HCT116 (cell line): ENCODE measurements at regions not wholly inside any gene's neighbourhood (a gene's known extent, or its start where the extent isn't known, plus 50 kb on each side); places are given as distances from the start of the nearest gene placed in this dataset.

ENCODE experiments used
- ATAC-seq: fragments of 200-7000 bp; cut with Tn5 transposase; 2 replicates; pipeline ENCODE4 v1.9.1; 2020; ENCODE audit warnings: mild to moderate bottlenecking, moderate library complexity
- BruUV-seq: library from RNA; stranded (reverse); fragments of 400-500 nt; replicated peaks from 2 replicates; lab custom pipeline; 2021; lab: Mats Ljungman, UMichigan
- CTCF ChIA-PET: fragments of 300-600 bp; sonication (Branson Sonifier 250); formaldehyde crosslinking; loops from one replicate; lab custom pipeline; 2021; ENCODE audit warnings: antibody characterized with exemption; lab: Charles Lee
- POLR2A ChIA-PET: fragments of 300-600, 350-600 bp; sonication (Branson Sonifier 250); formaldehyde crosslinking; loops from one replicate; lab custom pipeline; 2021; ENCODE audit warnings: antibody characterized with exemption; lab: Charles Lee
- RAD21 ChIA-PET, 2 experiments: fragments of 300-600 bp; sonication (Branson Sonifier 250); formaldehyde crosslinking; loops; one replicate each; lab custom pipeline; 2023; ENCODE audit warnings: low total read pairs in 2 of 2; ENCODE audit not compliant: uncharacterized antibody in 2 of 2, unreplicated experiment in 2 of 2, low non-redundant PET in 1 of 2; lab: Charles Lee
- DNase-seq: peaks from one replicate; pipeline ENCODE4 v3.0.0-alpha.2; 2010; ENCODE audit warnings: low read depth, low spot score
- H2AFZ ChIP-seq: fragments of 200-600 bp; shearing (Covaris generic), sonication (generic); 2 replicates; pipeline ENCODE4 v1.6.1; 2017; ENCODE audit warnings: low read depth, mixed run types, mixed read lengths, antibody characterized with exemption, low read length; ENCODE audit not compliant: poor library complexity, severe bottlenecking
- H3K27ac ChIP-seq: 2 replicates; pipeline ENCODE4 v1.5.1; 2012; ENCODE audit warnings: low read depth, low read length
- H3K27me3 ChIP-seq: fragments of 200-600 bp; sonication (generic); 2 replicates; pipeline ENCODE4 v1.6.1; 2016; ENCODE audit warnings: mixed run types, low read length, mixed read lengths; ENCODE audit not compliant: insufficient read depth
- H3K36me3 ChIP-seq, 2 experiments: fragments of 200-500 bp in 1 of 2; fragments of 200-600 bp in 1 of 2; sonication (Bioruptor generic) in 1 of 2; sonication (generic) in 1 of 2; 2 replicates each; pipeline versions ENCODE4 v1.5.1 to v1.6.1; 2014 to 2016; ENCODE audit warnings: low read length in 2 of 2, inconsistent platforms in 1 of 2, mixed read lengths in 1 of 2, mixed run types in 1 of 2; ENCODE audit not compliant: insufficient read depth in 2 of 2, control insufficient read depth in 1 of 2
- H3K4me1 ChIP-seq, 2 experiments: fragments of 200-600 bp in 1 of 2; sonication (generic) in 1 of 2; 2 replicates each; pipeline versions ENCODE4 v1.5.1 to v1.6.1; 2012 to 2017; ENCODE audit warnings: low read length in 2 of 2, inconsistent platforms in 1 of 2, mild to moderate bottlenecking in 1 of 2, mixed read lengths in 1 of 2, mixed run types in 1 of 2, moderate library complexity in 1 of 2; ENCODE audit not compliant: insufficient read depth in 2 of 2, control insufficient read depth in 1 of 2
- H3K4me2 ChIP-seq: fragments of 200-600 bp; sonication (generic); 2 replicates; pipeline ENCODE4 v1.6.1; 2017; ENCODE audit warnings: mixed run types, low read length, mixed read lengths
- H3K4me3 ChIP-seq, 2 experiments: fragments of 200-600 bp in 1 of 2; sonication (generic) in 1 of 2; replicated peaks in 1 of 2; 2 replicates each; pipeline ENCODE4 v1.5.1; 2011 to 2016; ENCODE audit warnings: low read length in 2 of 2, control low read depth in 1 of 2, low read depth in 1 of 2, mild to moderate bottlenecking in 1 of 2, mixed read lengths in 1 of 2, mixed run types in 1 of 2
- H3K79me2 ChIP-seq: fragments of 200-600 bp; sonication (generic); 2 replicates; pipeline ENCODE4 v1.6.1; 2017; ENCODE audit warnings: mild to moderate bottlenecking, mixed run types, low read length, moderate library complexity, mixed read lengths; ENCODE audit not compliant: insufficient read depth
- H3K9ac ChIP-seq: fragments of 200-600 bp; sonication (generic); 2 replicates; pipeline ENCODE4 v1.6.1; 2016; ENCODE audit warnings: low read length, mixed read lengths
- H3K9me2 ChIP-seq: fragments of 200-600 bp; sonication (generic), shearing (Covaris generic); 2 replicates; pipeline ENCODE4 v1.6.1; 2017; ENCODE audit warnings: mixed run types, mild to moderate bottlenecking, moderate library complexity; ENCODE audit not compliant: insufficient read depth
- H3K9me3 ChIP-seq, 2 experiments: fragments of 200-500 bp in 1 of 2; fragments of 200-600 bp in 1 of 2; sonication (Bioruptor generic) in 1 of 2; sonication (generic) in 1 of 2; 2 replicates each; pipeline ENCODE4 v1.6.1; 2014 to 2017; ENCODE audit warnings: low read length in 2 of 2, mixed read lengths in 2 of 2, inconsistent platforms in 1 of 2, low read depth in 1 of 2, mild to moderate bottlenecking in 1 of 2, mixed run types in 1 of 2, moderate library complexity in 1 of 2; ENCODE audit not compliant: control insufficient read depth in 1 of 2, insufficient read depth in 1 of 2
- H4K20me1 ChIP-seq: fragments of 200-600 bp; sonication (generic), shearing (Covaris generic); 2 replicates; pipeline ENCODE4 v1.6.1; 2017; ENCODE audit warnings: mixed run types, mild to moderate bottlenecking, moderate library complexity; ENCODE audit not compliant: insufficient read depth
- CBX3 ChIP-seq: IDR thresholded peaks from 2 replicates; pipeline ENCODE4 v1.6.1; 2012; ENCODE audit warnings: low read depth
- CEBPB ChIP-seq: IDR thresholded peaks from 2 replicates; pipeline ENCODE4 v1.6.1; 2012; ENCODE audit warnings: low read depth
- ELF1 ChIP-seq: IDR thresholded peaks from 2 replicates; pipeline ENCODE4 v1.6.1; 2012; ENCODE audit warnings: low read depth, borderline replicate concordance
- EZH2phosphoT487 ChIP-seq: fragments of 200-600 bp; IDR thresholded peaks from 2 replicates; pipeline ENCODE4 v1.6.1; 2018; ENCODE audit warnings: antibody characterized with exemption, borderline replicate concordance
- FOSL1 ChIP-seq: IDR thresholded peaks from 2 replicates; pipeline ENCODE4 v1.6.1; 2012; ENCODE audit warnings: low read depth
- JUND ChIP-seq: IDR thresholded peaks from 2 replicates; pipeline ENCODE4 v1.6.1; 2012
- POLR2AphosphoS5 ChIP-seq: IDR thresholded peaks from 2 replicates; pipeline ENCODE4 v1.6.1; 2011; ENCODE audit warnings: mild to moderate bottlenecking, low read depth, low read length, moderate library complexity
- RAD21 ChIP-seq: IDR thresholded peaks from 2 replicates; pipeline ENCODE4 v1.6.1; 2012; ENCODE audit warnings: low read depth, mild to moderate bottlenecking
- SIN3A ChIP-seq: IDR thresholded peaks from 2 replicates; pipeline ENCODE4 v1.6.1; 2012; ENCODE audit warnings: low read depth
- SP1 ChIP-seq: IDR thresholded peaks from 2 replicates; pipeline ENCODE4 v1.6.1; 2012; ENCODE audit warnings: low read depth
- SRF ChIP-seq: IDR thresholded peaks from 2 replicates; pipeline ENCODE4 v1.6.1; 2012; ENCODE audit warnings: low read depth
- YY1 ChIP-seq: IDR thresholded peaks from 2 replicates; pipeline ENCODE4 v1.6.1; 2011; ENCODE audit warnings: low read length, low read depth, moderate library complexity, mild to moderate bottlenecking; ENCODE audit not compliant: insufficient replicate concordance; ENCODE audit errors: extremely low read depth
- ZBTB33 ChIP-seq: IDR thresholded peaks from 2 replicates; pipeline ENCODE4 v1.6.1; 2011; ENCODE audit warnings: mild to moderate bottlenecking, low read length, moderate library complexity; ENCODE audit not compliant: insufficient replicate concordance; ENCODE audit errors: extremely low read depth
- ZFX ChIP-seq: fragments of 450-650 bp; IDR thresholded peaks from 2 replicates; pipeline ENCODE4 v1.6.1; 2017
- ZNF274 ChIP-seq: fragments of 200-500 bp; sonication (Bioruptor generic); IDR thresholded peaks from 2 replicates; pipeline ENCODE4 v1.6.1; 2014; ENCODE audit warnings: mild to moderate bottlenecking, low read depth, low read length, inconsistent platforms
- intact Hi-C: fragments of 100-400 bp; cut with micrococcal nuclease; formaldehyde crosslinking; loops from 2 replicates; pipeline ENCODE4 v1.10.0; 2022
- TF ChIP-seq, protein P1 (sequence below), 3 experiments: fragments of 200-600 bp in 1 of 3; sonication (generic) in 1 of 3; IDR thresholded peaks in 2 of 3; conservative IDR thresholded peaks in 1 of 3; 2 replicates each; pipeline ENCODE4 v1.5.1; 2012 to 2017; ENCODE audit warnings: low read depth in 2 of 3, low read length in 2 of 3, antibody characterized with exemption in 1 of 3, borderline replicate concordance in 1 of 3, control low read depth in 1 of 3, mild to moderate bottlenecking in 1 of 3, mixed read lengths in 1 of 3, mixed run types in 1 of 3, moderate library complexity in 1 of 3; ENCODE audit not compliant: insufficient read depth in 1 of 3

DNA sequence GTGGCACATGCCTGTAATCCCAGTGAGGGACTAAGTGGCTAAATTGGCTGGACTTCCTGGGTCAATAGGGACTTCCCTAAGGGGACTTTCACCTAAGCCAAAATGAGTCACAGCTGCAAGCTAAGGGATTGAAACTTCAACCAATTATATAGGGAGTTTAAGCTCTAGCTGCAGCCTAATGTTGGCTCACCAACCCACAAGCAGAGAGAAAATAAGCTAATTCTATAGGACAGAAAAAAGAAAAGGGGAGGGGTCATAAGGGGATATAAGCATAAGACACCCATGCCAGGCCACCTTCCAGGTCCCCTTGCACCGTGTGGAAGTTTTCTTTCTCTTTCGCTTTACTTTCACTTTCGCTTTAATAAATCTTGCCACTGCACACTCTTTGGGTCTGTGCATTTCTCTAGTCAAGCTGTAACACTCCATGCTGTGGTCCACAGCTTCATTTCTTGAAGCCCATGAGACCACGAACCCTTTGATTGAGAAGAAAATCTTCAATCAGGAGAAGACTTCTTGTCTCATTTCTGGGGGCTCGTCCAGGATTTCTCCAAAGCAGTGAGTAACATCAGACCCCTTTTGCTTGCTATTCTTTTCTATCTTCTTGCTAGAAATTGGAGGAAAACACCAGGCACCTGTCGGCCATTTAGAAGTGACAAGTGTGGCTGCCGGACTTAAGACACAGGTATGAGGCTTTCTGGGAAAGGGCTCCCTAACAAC, 192.3 kb downstream of the IGSF11 start (continued):
- no peak for TF ChIP-seq SIN3A
- TF ChIP-seq YY1, result no peak
- TF ChIP-seq JUND, result no peak

GRCh38 chr3:118846176-118846575, 188.5 kb downstream of the IGSF11 start:
- ATAC-seq, result no peak
- TF ChIP-seq EZH2phosphoT487, result no peak
- no peak for TF ChIP-seq YY1
- TF ChIP-seq, protein P1, sequence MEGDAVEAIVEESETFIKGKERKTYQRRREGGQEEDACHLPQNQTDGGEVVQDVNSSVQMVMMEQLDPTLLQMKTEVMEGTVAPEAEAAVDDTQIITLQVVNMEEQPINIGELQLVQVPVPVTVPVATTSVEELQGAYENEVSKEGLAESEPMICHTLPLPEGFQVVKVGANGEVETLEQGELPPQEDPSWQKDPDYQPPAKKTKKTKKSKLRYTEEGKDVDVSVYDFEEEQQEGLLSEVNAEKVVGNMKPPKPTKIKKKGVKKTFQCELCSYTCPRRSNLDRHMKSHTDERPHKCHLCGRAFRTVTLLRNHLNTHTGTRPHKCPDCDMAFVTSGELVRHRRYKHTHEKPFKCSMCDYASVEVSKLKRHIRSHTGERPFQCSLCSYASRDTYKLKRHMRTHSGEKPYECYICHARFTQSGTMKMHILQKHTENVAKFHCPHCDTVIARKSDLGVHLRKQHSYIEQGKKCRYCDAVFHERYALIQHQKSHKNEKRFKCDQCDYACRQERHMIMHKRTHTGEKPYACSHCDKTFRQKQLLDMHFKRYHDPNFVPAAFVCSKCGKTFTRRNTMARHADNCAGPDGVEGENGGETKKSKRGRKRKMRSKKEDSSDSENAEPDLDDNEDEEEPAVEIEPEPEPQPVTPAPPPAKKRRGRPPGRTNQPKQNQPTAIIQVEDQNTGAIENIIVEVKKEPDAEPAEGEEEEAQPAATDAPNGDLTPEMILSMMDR (IDR thresholded peaks at IDR 0.05 in 2 of 3, conservative IDR thresholded peaks at IDR 0.05 in 1 of 3; ENCODE audit: borderline replicate concordance in 1 of 3, insufficient read depth in 1 of 3, low read depth in 2 of 3, low read length in 2 of 3), result no peak
- TF ChIP-seq SP1, result no peak
- no peak for TF ChIP-seq ELF1
- TF ChIP-seq CEBPB, result no peak
- TF ChIP-seq ZNF274, result no peak
- no peak for TF ChIP-seq FOSL1
- TF ChIP-seq SRF, result no peak
- TF ChIP-seq RAD21, result no peak
- TF ChIP-seq ZFX, result no peak
- TF ChIP-seq POLR2AphosphoS5, result no peak
- no peak for TF ChIP-seq ZBTB33
- TF ChIP-seq CBX3, result no peak
- no peak overlapping the region for H2AFZ ChIP-seq
- no peaks in the 10 kb centered on the region for H4K20me1 ChIP-seq
- DNase-seq, result no peak
- RAD21 ChIA-PET, result no interaction called here
- no TSS peak for BruUV-seq
- H3K79me2 ChIP-seq, result no peaks in the 10 kb centered on the region
- no peaks in the 10 kb centered on the region for H3K9me2 ChIP-seq
- H3K9me3 ChIP-seq, result no peaks in the 10 kb centered on the region
- no peak overlapping the region for H3K4me2 ChIP-seq
- no peak overlapping the region for H3K4me3 ChIP-seq
- H3K27me3 ChIP-seq, result no peaks in the 10 kb centered on the region
- no peak overlapping the region for H3K9ac ChIP-seq
- intact Hi-C loops, result no loop called here
- CTCF ChIA-PET, result no interaction called here
- H3K36me3 ChIP-seq, result no peaks in the 10 kb centered on the region
- no peak overlapping the region for H3K27ac ChIP-seq
- peaks cover 2 to 13% of the 10 kb centered on the region in 2 experiments; a peak in 3 of 4 replicates for H3K4me1 ChIP-seq
- POLR2A ChIA-PET, result no interaction called here
